Activated CD8-positive, alpha-beta memory T cell treated with anti-CD3 and anti-CD28 coated beads for 1 hour (primary cell): ENCODE measurements at regions not wholly inside any gene's neighbourhood (a gene's known extent, or its start where the extent isn't known, plus 50 kb on each side); places are given as distances from the start of the nearest gene placed in this dataset.

ENCODE experiments used
- DNase-seq, 2 donors: peaks; one replicate each; pipeline ENCODE4 v3.0.0-alpha.2; 2020; ENCODE audit warnings: low read depth in 1 of 2; ENCODE audit errors: extremely low read depth in 1 of 2

DNA sequence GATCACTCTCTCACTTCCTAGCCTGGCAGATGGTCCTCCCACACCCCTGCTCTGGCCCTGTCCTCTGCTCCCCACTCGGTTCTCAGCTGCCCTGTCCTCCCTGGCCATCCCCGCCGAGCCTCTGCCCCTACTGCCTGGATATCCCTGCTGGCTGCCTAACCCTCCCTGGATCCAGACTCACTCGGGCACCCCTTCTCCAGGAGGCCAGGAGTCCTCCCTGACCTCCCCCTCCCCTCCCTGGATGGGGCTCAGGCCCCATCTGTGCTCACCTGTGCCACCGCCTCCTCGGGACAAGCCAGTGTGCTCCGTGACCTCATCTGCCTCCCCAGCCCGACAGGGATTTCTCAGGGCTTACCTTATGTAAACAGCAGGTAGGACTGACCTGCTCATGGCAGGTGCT is 406.1 kb downstream of the TCERG1L start:
- no peak for DNase-seq

DNA sequence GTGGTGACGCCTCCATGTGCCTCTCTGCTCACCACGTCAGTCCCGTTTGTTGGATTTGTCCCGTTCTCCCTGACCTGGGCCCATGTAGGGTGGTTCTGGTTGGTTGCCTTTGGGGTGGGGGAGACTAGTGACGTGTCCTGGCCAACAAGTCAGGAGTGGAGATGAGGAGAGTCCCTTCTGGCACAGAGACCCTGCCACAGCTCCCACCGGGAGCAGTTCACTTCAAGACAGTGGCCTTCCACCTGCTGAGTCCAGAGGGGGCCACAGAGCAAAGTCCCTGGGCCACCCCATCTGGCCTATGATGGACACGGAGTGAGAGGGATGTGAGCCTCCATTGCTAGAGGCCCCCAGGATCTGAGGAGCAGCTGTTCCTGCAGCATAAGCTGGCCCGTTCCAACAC is 405.6 kb downstream of the TCERG1L start:
- DNase-seq = no peak

DNA sequence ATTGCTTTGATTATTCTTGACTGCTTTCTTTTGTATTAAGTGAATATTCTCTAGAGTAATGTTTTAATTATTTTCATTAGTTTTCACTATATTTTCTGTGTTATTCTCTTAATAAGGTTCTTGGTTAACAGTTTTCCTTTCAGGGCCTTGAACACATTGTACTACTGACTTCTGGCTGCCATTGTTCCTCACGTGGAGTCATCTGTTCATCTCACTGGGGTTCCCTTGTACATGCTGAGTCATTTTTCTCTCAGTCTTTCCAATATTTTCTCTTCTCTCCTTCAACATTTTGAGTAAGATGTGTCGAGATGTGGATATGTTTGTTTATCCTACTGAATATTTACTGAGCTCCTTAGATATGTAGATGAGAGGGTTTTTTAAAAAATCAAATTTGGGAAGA is 400.7 kb downstream of the TCERG1L start:
- no peak for DNase-seq

DNA sequence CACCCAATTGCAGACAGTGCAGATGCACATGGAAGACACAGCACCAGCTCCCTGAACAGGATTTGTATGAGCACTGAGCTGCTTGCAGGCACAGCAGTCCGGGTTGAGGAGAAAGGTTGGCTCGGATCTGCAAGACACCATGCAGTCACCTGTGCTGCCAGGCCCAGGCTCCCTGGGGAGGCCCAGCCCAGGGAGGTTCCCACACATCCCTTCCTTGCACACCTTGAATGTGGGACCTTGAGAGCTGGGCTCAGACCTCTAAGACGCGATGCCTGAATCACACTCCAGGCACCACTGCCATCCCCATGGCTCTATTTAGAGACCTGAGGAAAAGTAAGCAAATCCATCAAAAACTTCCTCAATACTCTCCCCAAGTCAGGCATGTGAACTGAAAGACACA is 397.7 kb downstream of the TCERG1L start:
- DNase-seq = no peak

DNA sequence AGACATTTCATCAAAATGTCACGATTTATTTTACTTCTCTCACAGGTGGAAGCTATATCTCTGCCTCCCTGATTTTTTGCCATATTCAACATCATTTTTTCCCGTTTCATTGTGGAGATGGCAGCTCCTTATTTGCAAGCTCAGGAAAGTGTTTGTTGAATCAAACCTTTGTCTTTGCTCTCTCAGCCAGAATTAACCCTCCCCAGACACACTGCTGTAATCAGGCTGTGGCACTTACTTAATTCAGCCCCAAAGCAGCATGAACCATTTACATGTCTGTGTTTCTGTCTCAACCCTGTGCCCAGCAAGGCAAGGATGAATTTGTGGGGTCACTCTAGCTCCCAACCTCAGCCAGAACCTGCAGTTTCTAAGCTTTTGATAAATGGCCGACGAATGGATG is 397.2 kb downstream of the TCERG1L start:
- no peak for DNase-seq

DNA sequence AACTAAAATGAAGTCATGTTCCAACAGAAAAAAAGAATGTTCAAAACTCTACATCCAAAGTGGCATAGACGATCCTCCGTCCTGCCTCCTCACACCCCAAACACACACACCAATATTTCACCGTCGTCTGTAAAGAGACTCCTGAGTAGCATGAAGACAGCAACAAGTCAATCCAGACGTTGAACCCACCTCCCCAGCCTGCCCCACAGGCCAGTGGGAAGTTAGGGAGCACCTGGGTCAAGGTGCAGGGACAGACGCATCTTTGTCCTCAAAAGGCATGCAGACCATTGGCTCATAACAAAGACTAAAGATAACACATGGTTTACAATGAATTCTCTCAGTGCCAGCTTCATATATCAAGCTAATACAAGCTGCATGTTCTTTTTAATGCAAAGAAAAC is 396.5 kb downstream of the TCERG1L start:
- DNase-seq = no peak

DNA sequence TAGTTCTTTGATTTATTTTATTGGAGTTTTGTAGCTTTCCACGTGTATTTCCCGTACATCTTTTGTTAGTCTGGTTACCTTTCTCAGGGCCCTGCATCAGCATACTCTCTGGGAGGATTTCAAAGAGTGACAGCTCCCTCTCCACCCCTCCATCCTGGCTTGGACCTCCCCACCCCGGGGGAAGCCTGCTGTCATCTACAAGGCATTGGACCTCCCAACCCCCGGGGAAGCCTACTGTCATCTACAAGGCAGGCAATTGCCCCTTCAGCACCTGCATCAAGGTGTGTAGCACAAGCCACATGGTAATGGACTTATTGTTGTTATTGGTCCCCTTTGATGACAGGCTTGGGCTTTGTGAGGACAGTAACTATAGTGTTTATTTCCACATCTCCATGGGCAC is 390.1 kb downstream of the TCERG1L start:
- no peak for DNase-seq

DNA sequence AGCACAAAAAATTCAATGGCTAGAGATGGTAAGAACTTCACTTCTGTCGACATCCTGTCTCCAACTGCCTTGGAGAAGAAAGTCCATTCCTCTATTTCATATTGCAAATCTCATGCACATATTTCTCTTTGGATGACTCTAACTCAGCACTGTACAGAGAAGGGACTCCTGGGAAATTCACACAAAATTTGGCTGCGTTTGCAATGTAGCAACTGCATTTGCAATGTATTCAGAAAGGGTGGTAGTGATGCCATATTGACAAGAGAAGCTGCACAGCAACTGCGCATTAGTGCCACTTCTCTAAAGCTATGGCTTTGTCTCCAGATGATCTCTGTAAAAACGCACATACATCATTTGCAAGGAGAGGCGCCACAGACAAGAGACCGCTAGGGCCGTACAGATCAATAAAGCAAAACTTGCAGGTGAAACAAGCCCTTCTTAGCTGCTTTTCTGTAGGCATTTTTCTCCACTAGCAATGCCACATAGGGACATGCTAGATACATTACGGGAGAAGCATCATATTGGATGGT is 389.5 kb downstream of the TCERG1L start:
- DNase-seq = no peak

DNA sequence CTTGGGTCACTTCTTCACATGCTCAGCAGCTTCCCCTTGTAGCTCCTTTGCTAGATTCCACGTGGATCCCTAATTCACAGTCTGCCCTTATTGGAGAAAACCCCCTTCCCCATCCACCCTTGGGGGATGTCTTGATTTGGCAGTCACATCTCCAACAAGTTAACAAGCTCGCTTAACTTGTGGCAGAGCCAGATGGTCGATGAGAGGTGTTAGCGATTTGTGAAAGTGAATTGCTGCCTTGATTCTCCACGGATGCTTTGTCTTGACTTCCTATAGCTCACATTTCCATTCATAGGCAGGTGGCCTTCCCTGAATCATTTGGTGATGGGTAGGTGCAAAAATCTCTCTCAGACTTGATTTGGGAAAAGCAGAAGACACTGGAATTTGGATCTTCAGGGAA is 387.9 kb downstream of the TCERG1L start:
- DNase-seq = no peak

DNA sequence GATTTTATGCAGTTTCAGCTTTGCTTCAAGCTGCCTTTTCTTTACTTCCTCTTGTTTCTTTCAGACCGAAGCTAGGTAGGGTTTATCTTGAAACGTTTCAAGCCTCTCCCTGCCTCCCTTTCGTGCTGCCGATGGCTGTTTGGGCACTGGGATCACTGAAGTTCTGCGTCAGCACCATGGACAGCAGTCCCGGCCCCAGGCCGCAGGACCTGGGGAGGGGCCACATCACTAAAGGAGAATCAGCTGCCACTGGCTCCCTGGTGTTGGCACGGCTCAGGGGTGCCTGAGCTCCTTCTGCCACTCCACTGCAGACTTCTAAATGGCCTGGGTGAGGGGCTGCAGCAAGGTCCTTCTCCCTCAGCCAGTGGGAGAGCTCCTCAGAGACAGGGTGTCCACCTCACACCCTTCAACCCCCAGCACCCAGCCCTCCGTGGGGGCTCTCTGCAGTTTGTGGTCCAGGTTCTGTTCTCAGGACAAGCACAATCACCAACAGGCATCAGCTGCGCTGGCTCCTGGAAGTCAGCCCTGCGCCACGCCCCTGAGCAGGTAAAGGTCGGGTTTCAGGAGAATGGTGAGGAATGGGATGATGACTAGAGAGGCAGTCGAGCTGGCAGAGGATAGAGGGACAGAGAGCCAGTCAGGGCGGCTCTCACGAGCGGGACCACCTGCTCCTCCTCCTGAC is 387.2 kb downstream of the TCERG1L start:
- no peak for DNase-seq

DNA sequence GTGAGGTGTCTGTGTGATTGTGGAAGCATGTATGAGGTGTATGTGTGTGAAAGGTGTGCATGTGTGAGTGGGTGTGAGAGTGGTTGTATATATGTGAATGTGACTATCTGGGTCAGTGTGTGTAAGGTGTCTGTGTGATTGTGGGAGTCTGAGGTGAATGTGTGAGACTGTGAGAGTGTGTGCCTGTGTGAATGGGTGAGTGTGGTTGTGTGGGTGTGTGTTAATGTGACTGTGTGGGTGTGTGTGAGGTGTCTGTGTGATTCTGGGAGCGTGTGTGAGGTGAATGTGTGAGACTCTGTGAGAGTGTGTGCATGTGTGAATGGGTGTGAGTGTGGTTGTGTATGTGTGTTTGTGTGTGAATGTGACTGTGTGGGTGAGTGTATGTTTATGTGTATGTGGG is 385.1 kb downstream of the TCERG1L start:
- DNase-seq = no peak

DNA sequence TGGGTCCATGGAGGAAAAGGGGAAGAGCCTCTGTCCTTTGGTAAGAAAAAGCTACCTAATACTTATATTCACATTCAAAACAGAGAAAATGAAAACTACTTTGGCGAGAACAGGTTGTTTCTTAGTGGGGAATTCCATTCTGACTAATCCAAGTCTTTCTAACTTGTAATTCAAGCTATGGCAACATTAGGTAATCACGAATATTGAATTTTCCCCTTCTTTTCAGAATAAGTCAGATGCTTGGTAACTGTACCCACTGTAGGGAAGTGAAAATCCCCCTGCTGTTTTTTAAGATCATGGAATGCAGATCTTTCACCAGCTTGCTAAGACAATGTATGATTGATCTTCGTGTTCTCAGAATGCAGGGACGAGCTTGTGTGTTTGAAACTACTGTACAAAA is 384.4 kb downstream of the TCERG1L start:
- no peak for DNase-seq

DNA sequence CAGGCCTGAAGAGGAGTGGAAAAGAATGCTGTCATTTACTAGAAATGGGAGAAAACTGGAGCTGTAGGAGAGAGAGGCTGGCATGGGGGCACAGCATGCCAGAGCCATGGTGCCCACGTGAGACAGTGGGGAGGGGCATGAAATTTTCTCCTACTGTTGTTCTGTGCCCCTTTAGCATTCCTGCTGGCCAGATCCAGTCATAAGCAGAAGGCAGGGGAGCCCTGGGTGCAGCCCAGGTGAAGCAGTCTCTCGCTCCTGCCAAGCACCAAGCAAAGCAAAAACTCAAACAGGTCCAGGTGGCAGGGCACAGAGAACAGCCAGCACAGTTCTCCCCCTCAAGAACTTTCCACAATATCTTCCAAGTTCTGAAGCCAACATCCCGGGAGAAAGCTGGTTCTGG is 383.2 kb downstream of the TCERG1L start:
- no peak for DNase-seq

DNA sequence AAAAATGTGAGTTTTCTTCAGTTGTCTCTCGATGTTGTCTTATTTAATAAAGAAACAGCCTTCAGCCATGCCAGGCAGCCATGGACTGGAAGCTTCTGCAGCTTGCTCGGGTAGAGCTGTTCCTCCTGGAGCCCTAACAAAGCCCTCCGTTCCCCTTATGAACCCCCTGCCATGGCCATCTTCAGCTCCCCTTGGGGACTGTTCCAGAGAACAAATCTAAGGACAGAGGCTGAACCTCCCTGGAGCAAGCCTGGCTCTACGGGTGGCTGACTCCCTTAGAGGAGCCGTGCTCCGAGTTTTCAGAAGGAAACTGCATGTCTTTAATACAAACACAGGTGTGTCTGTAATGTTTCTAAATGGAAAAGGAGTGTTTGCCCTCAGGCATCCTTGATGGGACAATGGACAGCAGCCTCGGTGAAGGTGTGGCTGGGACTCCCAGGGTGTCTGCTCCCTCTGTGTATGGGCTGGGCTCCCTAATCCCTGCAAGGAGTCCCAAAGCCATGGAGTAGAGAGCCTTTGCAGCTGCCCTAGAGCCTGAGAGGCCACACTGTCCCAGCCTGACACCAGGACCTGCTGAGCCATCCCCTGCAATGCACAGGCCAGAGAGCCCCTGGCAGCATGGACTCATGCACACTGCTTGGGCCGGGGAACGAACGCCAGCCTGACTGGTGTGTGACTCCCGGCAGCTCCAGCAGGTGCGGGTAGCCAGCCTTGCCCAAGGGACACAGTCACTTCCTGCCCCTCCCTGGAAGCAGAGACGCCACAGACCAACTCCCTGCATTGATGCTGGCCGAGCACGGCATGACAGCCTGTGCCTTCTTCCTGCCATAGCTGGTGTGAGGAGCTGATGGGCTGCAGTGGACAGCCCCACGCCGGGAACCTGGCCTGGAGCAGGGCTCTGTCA is 381.8 kb downstream of the TCERG1L start:
- no peak for DNase-seq

DNA sequence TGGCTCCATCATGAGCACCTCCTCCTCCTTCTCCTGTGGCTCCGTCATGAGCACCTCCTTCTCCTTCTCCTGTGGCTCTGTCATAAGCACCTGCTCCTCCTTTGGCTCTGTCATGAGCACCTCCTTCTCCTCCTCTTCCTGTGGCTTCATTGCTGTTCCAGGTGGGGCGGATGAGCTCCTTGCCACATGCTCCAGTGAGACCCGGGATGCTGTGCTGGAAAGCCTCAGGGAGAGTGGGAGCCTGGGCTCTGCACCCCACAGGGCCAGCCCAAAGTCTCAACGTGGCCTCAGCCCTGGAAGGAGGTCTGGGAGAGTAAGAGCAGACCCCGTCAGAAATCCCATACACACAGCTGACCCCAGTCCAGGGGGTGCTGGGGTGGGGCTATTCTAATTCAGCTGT is 380.7 kb downstream of the TCERG1L start:
- DNase-seq = no peak

DNA sequence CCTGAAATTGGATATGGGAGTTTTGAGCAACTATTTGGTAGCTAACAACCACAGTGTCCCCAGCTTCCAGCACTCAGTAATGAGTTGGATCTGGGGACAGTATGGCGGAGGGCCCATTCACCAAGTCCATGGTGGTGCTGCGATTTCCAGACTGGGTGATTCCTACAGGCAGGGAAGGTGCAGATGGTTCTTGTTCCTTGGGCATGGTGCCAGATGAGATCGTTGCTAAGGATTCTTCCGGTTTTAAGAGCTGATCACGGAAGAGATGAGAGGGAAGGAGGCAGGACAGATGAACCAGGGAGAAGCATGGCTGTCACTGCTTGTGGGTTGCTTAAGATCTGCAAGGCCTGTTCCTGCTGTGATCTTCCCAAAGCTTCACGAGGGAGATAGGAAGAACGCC is 380.3 kb downstream of the TCERG1L start:
- DNase-seq = no peak

DNA sequence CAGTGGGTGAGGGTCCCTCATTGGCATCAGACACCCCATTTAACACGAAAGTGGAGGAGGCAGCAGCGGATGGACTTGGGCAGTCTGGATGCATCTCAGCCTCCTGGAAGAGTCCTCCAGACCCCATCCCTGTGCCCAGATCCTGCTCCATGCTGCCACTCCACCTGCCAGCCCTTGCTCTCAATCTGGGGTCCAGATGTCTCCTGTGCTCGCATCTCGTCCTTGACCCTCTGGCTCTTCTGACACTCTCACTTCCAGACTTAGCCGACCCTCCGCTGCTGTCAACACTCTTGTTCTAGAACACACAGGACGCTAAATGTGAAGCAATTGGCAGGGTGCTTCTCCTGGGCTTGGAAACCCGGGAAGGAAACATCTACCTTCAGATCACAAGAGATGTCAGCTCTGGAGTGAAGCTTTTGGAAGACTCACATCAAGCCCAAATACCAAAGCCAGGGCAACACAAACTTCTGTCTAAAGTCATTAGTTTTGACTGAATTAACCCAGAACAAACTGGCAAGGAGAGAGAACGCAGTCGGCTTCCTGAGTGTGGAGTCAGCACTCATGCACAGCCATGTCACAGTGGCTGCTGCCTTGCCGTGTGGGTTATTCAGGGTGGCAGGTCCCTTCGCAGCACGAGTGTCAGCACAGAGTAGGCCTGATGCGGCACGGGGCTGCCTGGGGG is 379.1 kb downstream of the TCERG1L start:
- DNase-seq = no peak

DNA sequence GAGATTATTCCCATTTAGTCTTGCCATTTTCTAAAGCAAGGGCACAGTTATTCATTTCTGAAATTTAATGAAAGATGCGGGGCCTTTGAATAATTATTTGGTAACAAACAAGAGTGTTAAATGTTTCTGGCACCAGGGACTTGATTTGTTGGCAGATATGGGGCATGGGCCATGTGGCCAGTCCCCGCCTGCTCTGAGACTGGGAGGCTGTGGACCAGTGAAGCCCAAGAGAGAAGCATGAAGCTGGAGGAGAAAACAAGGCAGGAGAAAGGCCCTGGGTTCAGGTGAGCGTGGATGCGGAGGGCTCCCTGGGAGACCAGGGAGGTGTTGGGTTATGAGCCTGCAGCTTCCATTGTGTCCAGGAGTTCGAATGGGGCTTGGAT is 378.5 kb downstream of the TCERG1L start:
- no peak for DNase-seq

DNA sequence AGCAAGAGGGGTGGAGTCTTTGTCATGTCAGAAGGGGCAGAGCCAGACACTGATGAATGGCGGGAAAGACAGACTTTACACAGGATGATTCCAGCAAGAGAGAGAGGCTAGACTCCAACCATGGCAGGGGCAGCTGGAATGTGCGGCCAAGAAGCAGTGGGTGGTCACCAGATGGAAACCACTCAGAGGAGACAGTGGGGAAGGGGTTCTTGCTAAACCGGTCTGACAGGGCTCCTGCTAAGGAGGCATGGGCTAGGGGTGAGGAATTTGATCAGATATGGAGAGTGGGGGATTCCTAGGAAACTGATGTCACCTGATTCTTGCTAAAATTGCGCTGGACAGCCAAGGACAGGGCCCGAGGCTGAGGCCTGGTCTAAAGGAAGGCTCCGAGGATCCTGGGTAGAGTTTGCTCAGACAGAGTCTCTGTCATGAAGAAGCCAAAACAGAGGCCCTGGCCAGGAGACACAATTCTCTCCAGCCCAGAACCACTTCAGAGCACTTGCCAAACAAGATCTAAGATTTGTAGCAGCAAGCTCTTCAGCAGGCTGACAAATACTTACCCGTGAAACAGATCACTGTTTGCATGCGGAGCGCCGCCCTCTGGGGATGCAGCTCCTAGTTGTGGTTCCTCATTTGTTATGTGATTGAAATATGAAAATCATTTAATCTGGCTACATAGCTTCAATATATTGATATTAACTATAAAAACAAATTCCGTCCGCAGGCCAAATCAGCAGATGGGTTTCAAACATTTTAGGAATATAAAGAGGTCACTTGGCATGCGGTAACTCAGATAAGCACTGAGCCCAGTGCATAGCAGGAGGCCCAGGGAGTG is 377.0 kb downstream of the TCERG1L start:
- DNase-seq = no peak

DNA sequence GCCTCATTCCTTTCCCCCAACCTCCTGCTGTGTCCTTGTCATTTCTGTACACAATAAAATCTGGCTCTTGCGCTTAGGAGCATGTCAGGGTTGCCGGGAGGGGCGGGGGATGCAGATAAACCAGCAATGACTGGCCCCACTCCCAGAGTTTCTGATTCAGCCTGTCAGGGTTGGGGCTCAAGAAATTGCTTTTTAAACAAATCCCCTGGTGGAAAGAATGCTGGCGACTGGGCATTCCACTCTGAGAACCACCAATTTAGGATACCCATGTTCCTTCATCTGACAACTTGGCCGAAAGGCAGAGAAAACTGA is 376.4 kb downstream of the TCERG1L start:
- DNase-seq = no peak
